BJ (cell line): ENCODE measurements at regions not wholly inside any gene's neighbourhood (a gene's known extent, or its start where the extent isn't known, plus 50 kb on each side); places are given as distances from the start of the nearest gene placed in this dataset.

Source experiments
- CTCF ChIA-PET: fragments of 350-600 bp; formaldehyde crosslinking; extraction: SDS; loops from one replicate; lab custom pipeline; 2021; ENCODE audit warnings: antibody characterized with exemption, inconsistent platforms; lab: Yijun Ruan, JAX
- POLR2A ChIA-PET: fragments of 300-600 bp; sonication (Branson Sonifier 250); formaldehyde crosslinking; extraction: SDS; loops from one replicate; lab custom pipeline; 2021; ENCODE audit warnings: antibody characterized with exemption; lab: Charles Lee
- DNase-seq: peaks from one replicate; pipeline ENCODE4 v3.0.0-alpha.2; 2011; ENCODE audit warnings: low read depth
- H3K27me3 ChIP-seq: 2 replicates; pipeline ENCODE4 v1.6.0; 2011; ENCODE audit warnings: low read length; ENCODE audit not compliant: control insufficient read depth, insufficient read depth
- H3K36me3 ChIP-seq: 2 replicates; pipeline ENCODE4 v1.5.1; 2011; ENCODE audit warnings: low read length; ENCODE audit not compliant: control insufficient read depth, insufficient read depth
- H3K4me3 ChIP-seq: 2 replicates; pipeline ENCODE4 v1.5.1; 2011; ENCODE audit warnings: low read depth, mild to moderate bottlenecking, control low read depth, low read length
- CTCF ChIP-seq: IDR thresholded peaks from 2 replicates; pipeline ENCODE4 v1.5.1; 2011; ENCODE audit warnings: low read depth, mild to moderate bottlenecking, control low read depth, inconsistent platforms, low read length, moderate library complexity; ENCODE audit not compliant: insufficient read depth

GRCh38 chr2:192354512-192355244 is 159.9 kb upstream of the TMEFF2 start:
- no peak for TF ChIP-seq CTCF
- Histone ChIP-seq H3K27me3 (no peaks in the 10 kb centered on the region), H3K4me3 (no peak overlapping the region), H3K36me3 (no peaks in the 10 kb centered on the region)
- CTCF ChIA-PET: no interaction called here
- POLR2A ChIA-PET: no interaction called here
- DNase-seq: no peak

GRCh38 chr2:192347542-192347941 is 152.8 kb upstream of the TMEFF2 start:
- POLR2A ChIA-PET: no interaction called here
- H3K36me3 ChIP-seq: no peaks in the 10 kb centered on the region
- TF ChIP-seq CTCF: no peak
- CTCF ChIA-PET: no interaction called here
- DNase-seq: no peak
- H3K27me3 ChIP-seq: no peaks in the 10 kb centered on the region
- no peak overlapping the region for H3K4me3 ChIP-seq

- Histone ChIP-seq H3K36me3 (no peaks in the 10 kb centered on the region), H3K27me3 (no peaks in the 10 kb centered on the region), H3K4me3 (no peak overlapping the region)
- CTCF ChIA-PET: no interaction called here
- POLR2A ChIA-PET: no interaction called here
- TF ChIP-seq CTCF: no peak
- DNase-seq: no peak
These were observed 150.6 kb upstream of the TMEFF2 start for GRCh38 chr2:192345287-192345686.

GRCh38 chr2:192333642-192334041 is 138.9 kb upstream of the TMEFF2 start:
- no peak for TF ChIP-seq CTCF
- no peaks in the 10 kb centered on the region for H3K27me3 ChIP-seq
- no peak for DNase-seq
- no peaks in the 10 kb centered on the region for H3K36me3 ChIP-seq
- H3K4me3 ChIP-seq: no peak overlapping the region
- ChIA-PET POLR2A (no interaction called here), CTCF (no interaction called here)

- H3K4me3 ChIP-seq: no peak overlapping the region
- no peaks in the 10 kb centered on the region for H3K36me3 ChIP-seq
- H3K27me3 ChIP-seq: no peaks in the 10 kb centered on the region
- TF ChIP-seq CTCF: no peak
- no peak for DNase-seq
- ChIA-PET POLR2A (no interaction called here), CTCF (no interaction called here)
These were observed 133.6 kb upstream of the TMEFF2 start for GRCh38 chr2:192328297-192328696.
